ENCODE measurements at regions not wholly inside any gene's neighbourhood (a gene's known extent, or its start where the extent isn't known, plus 50 kb on each side); places are given as distances from the start of the nearest gene placed in this dataset.

DNA sequence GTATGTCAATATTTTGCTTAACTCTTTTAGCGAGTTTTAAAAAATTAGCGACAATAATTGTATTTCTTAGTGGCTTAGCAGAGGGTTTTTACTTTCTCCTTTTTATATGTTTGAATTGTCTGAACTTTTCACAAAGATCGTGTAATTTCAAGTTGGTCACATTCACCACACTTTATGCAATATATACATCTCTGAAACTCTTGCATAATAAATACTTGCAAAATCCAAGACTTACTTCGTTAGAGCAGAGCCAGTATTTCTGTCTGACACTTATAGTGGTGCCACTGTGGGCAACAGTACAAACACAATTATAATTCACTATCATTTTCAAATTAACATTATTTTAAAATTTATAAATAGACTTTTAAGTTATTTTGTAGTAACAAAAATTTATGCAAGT lies 62.0 kb downstream of the SUCNR1 start:
- no CpG with 5 or more reads among the region's 4 CpGs for WGBS (ENCODE audit: insufficient coverage, insufficient read length)
- Histone ChIP-seq H3K36me3 (ENCODE audit: control insufficient read depth, insufficient read depth, low read length) (no peaks in the 10 kb centered on the region), H3K4me3 (ENCODE audit: low read length) (no peak overlapping the region), H3K27me3 (ENCODE audit: control insufficient read depth, insufficient read depth, low read length) (no peaks in the 10 kb centered on the region), H3K27ac (ENCODE audit: low read length) (no peak overlapping the region), H3K4me1 (ENCODE audit: control insufficient read depth, insufficient read depth, low read length) (no peaks in the 10 kb centered on the region), H3K9me3 (ENCODE audit: control insufficient read depth, insufficient read depth, low read length) (no peaks in the 10 kb centered on the region)
- DNase-seq (ENCODE audit: low read depth, low spot score) = no peak

- WGBS (ENCODE audit: insufficient coverage, insufficient read length) = no CpG with 5 or more reads among the region's 2 CpGs
- DNase-seq (ENCODE audit: low read depth, low spot score) = no peak
- H3K4me1 ChIP-seq (ENCODE audit: control insufficient read depth, insufficient read depth, low read length) = no peaks in the 10 kb centered on the region
- no peaks in the 10 kb centered on the region for H3K9me3 ChIP-seq (ENCODE audit: control insufficient read depth, insufficient read depth, low read length)
- H3K4me3 ChIP-seq (ENCODE audit: low read length) = no peak overlapping the region
- H3K36me3 ChIP-seq (ENCODE audit: control insufficient read depth, insufficient read depth, low read length) = no peaks in the 10 kb centered on the region
- no peak overlapping the region for H3K27ac ChIP-seq (ENCODE audit: low read length)
- H3K27me3 ChIP-seq (ENCODE audit: control insufficient read depth, insufficient read depth, low read length) = no peaks in the 10 kb centered on the region
Measured at GRCh38 chr3:151940481-151940880, 67.0 kb downstream of the SUCNR1 start.

- Histone ChIP-seq H3K27me3 (ENCODE audit: control insufficient read depth, insufficient read depth, low read length) (no peaks in the 10 kb centered on the region), H3K36me3 (ENCODE audit: control insufficient read depth, insufficient read depth, low read length) (no peaks in the 10 kb centered on the region), H3K27ac (ENCODE audit: low read length) (no peak overlapping the region), H3K9me3 (ENCODE audit: control insufficient read depth, insufficient read depth, low read length) (no peaks in the 10 kb centered on the region), H3K4me1 (ENCODE audit: control insufficient read depth, insufficient read depth, low read length) (no peaks in the 10 kb centered on the region), H3K4me3 (ENCODE audit: low read length) (no peak overlapping the region)
- WGBS (ENCODE audit: insufficient coverage, insufficient read length) = no CpG with 5 or more reads among the region's 1 CpG
- no peak for DNase-seq (ENCODE audit: low read depth, low spot score)
Measured at GRCh38 chr3:151943539-151943938, 70.1 kb downstream of the SUCNR1 start.

GRCh38 chr3:151944356-151944755 lies 70.9 kb downstream of the SUCNR1 start:
- no peak for DNase-seq (ENCODE audit: low read depth, low spot score)
- H3K27me3 ChIP-seq (ENCODE audit: control insufficient read depth, insufficient read depth, low read length) = no peaks in the 10 kb centered on the region
- no peaks in the 10 kb centered on the region for H3K9me3 ChIP-seq (ENCODE audit: control insufficient read depth, insufficient read depth, low read length)

GRCh38 chr3:151946606-151947005 lies 73.2 kb downstream of the SUCNR1 start:
- Histone ChIP-seq H3K4me3 (ENCODE audit: low read length) (no peak overlapping the region), H3K27me3 (ENCODE audit: control insufficient read depth, insufficient read depth, low read length) (no peaks in the 10 kb centered on the region), H3K4me1 (ENCODE audit: control insufficient read depth, insufficient read depth, low read length) (no peaks in the 10 kb centered on the region), H3K27ac (ENCODE audit: low read length) (no peak overlapping the region), H3K36me3 (ENCODE audit: control insufficient read depth, insufficient read depth, low read length) (no peaks in the 10 kb centered on the region), H3K9me3 (ENCODE audit: control insufficient read depth, insufficient read depth, low read length) (no peaks in the 10 kb centered on the region)
- no peak for DNase-seq (ENCODE audit: low read depth, low spot score)
- no CpG with 5 or more reads among the region's 1 CpG for WGBS (ENCODE audit: insufficient coverage, insufficient read length)

More at GRCh38 chr3:151944356-151944755, 70.9 kb downstream of the SUCNR1 start:
- H3K4me3 ChIP-seq (ENCODE audit: low read length) = no peak overlapping the region
- H3K36me3 ChIP-seq (ENCODE audit: control insufficient read depth, insufficient read depth, low read length) = no peaks in the 10 kb centered on the region
- H3K4me1 ChIP-seq (ENCODE audit: control insufficient read depth, insufficient read depth, low read length) = no peaks in the 10 kb centered on the region
- no peak overlapping the region for H3K27ac ChIP-seq (ENCODE audit: low read length)

- no CpG with 5 or more reads among the region's 4 CpGs for WGBS (ENCODE audit: insufficient coverage, insufficient read length)
- no peak for DNase-seq (ENCODE audit: low read depth, low spot score)
Measured at GRCh38 chr3:151949706-151950105, 76.3 kb downstream of the SUCNR1 start.

DNA sequence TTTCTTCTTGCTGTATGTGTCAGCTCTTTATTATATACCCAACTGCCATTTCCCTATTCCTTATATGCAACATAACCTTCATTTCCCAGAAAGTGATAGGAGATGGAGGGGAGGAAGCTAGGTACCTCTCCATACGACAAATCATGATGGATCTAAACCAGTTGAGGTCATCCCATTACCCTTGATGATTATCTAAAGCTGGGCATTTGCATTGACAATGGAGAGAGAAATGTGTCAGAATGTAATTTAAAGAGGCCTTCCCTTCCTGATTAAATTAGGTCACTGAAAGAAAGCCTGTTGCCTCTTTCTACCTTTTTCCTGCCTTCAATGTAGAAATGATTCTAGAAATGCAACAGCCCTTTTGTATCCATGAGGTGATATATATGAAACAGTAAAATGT lies 81.9 kb downstream of the SUCNR1 start:
- no CpG with 5 or more reads among the region's 1 CpG for WGBS (ENCODE audit: insufficient coverage, insufficient read length)

More at GRCh38 chr3:151949706-151950105, 76.3 kb downstream of the SUCNR1 start:
- H3K27ac ChIP-seq (ENCODE audit: low read length) = no peak overlapping the region
- H3K36me3 ChIP-seq (ENCODE audit: control insufficient read depth, insufficient read depth, low read length) = no peaks in the 10 kb centered on the region
- H3K4me1 ChIP-seq (ENCODE audit: control insufficient read depth, insufficient read depth, low read length) = no peaks in the 10 kb centered on the region
- H3K4me3 ChIP-seq (ENCODE audit: low read length) = no peak overlapping the region
- H3K9me3 ChIP-seq (ENCODE audit: control insufficient read depth, insufficient read depth, low read length) = no peaks in the 10 kb centered on the region
- H3K27me3 ChIP-seq (ENCODE audit: control insufficient read depth, insufficient read depth, low read length) = no peaks in the 10 kb centered on the region

GRCh38 chr3:151960961-151961580 lies 87.6 kb downstream of the SUCNR1 start:
- no CpG with 5 or more reads among the region's 4 CpGs for WGBS (ENCODE audit: insufficient coverage, insufficient read length)
- no peak for DNase-seq (ENCODE audit: low read depth, low spot score)
- Histone ChIP-seq H3K27me3 (ENCODE audit: control insufficient read depth, insufficient read depth, low read length) (no peaks in the 10 kb centered on the region), H3K36me3 (ENCODE audit: control insufficient read depth, insufficient read depth, low read length) (no peaks in the 10 kb centered on the region), H3K4me1 (ENCODE audit: control insufficient read depth, insufficient read depth, low read length) (no peaks in the 10 kb centered on the region), H3K9me3 (ENCODE audit: control insufficient read depth, insufficient read depth, low read length) (no peaks in the 10 kb centered on the region), H3K4me3 (ENCODE audit: low read length) (no peak overlapping the region), H3K27ac (ENCODE audit: low read length) (no peak overlapping the region)

More for the DNA sequence above, 81.9 kb downstream of the SUCNR1 start:
- Histone ChIP-seq H3K4me3 (ENCODE audit: low read length) (no peak overlapping the region), H3K36me3 (ENCODE audit: control insufficient read depth, insufficient read depth, low read length) (no peaks in the 10 kb centered on the region), H3K27ac (ENCODE audit: low read length) (no peak overlapping the region), H3K9me3 (ENCODE audit: control insufficient read depth, insufficient read depth, low read length) (no peaks in the 10 kb centered on the region), H3K4me1 (ENCODE audit: control insufficient read depth, insufficient read depth, low read length) (no peaks in the 10 kb centered on the region), H3K27me3 (ENCODE audit: control insufficient read depth, insufficient read depth, low read length) (no peaks in the 10 kb centered on the region)
- DNase-seq (ENCODE audit: low read depth, low spot score) = no peak

DNA sequence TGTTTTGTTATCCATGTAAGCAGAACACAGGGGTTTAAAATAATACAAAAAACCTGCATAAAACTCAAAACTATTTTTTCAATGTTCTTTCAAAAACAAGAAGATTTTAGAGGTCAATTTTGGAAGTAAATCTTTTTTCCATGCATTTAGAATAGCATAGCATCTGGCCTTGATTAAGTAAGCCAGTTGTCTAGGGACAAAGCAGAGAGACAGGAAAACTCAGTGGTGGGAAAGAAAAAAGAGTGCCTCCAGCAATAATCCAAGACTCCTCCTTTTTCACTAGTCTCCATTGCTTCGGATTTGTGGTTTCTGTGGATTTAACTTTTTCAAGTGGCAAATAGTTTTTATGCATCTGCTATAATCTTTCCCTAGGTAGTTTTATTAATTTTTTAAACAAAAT lies 88.9 kb downstream of the SUCNR1 start:
- no peak for DNase-seq (ENCODE audit: low read depth, low spot score)
- Histone ChIP-seq H3K27ac (ENCODE audit: low read length) (no peak overlapping the region), H3K4me1 (ENCODE audit: control insufficient read depth, insufficient read depth, low read length) (no peaks in the 10 kb centered on the region), H3K27me3 (ENCODE audit: control insufficient read depth, insufficient read depth, low read length) (no peaks in the 10 kb centered on the region), H3K9me3 (ENCODE audit: control insufficient read depth, insufficient read depth, low read length) (no peaks in the 10 kb centered on the region), H3K4me3 (ENCODE audit: low read length) (no peak overlapping the region), H3K36me3 (ENCODE audit: control insufficient read depth, insufficient read depth, low read length) (no peaks in the 10 kb centered on the region)
- no CpG with 5 or more reads among the region's 1 CpG for WGBS (ENCODE audit: insufficient coverage, insufficient read length)

GRCh38 chr3:151962912-151963311 lies 89.5 kb downstream of the SUCNR1 start:
- Histone ChIP-seq H3K27ac (ENCODE audit: low read length) (no peak overlapping the region), H3K9me3 (ENCODE audit: control insufficient read depth, insufficient read depth, low read length) (no peaks in the 10 kb centered on the region), H3K36me3 (ENCODE audit: control insufficient read depth, insufficient read depth, low read length) (no peaks in the 10 kb centered on the region), H3K4me3 (ENCODE audit: low read length) (no peak overlapping the region), H3K27me3 (ENCODE audit: control insufficient read depth, insufficient read depth, low read length) (no peaks in the 10 kb centered on the region), H3K4me1 (ENCODE audit: control insufficient read depth, insufficient read depth, low read length) (no peaks in the 10 kb centered on the region)
- no peak for DNase-seq (ENCODE audit: low read depth, low spot score)

DNA sequence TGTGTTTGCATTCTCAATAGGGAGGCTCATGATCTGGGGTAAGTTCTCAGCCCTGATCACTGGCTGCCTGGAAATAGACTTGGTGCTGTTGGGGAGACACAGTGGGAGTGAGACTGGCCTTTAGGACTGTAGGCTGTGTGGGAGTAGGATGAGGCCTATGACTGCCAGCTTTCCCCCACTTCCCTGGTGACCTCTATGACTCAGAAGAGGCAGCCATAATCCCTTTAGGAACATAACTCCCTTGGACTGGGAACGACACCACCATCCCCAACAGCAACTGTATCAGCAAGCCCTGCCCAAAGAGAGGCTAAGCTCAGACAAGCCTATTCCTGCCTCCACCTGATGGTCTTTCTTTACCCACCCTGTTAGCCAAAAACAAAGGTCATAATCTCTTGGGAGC lies 91.3 kb downstream of the SUCNR1 start:
- H3K9me3 ChIP-seq (ENCODE audit: control insufficient read depth, insufficient read depth, low read length) = no peaks in the 10 kb centered on the region
- WGBS (ENCODE audit: insufficient coverage, insufficient read length) = no CpG with 5 or more reads among the region's 1 CpG
- H3K36me3 ChIP-seq (ENCODE audit: control insufficient read depth, insufficient read depth, low read length) = no peaks in the 10 kb centered on the region
- H3K4me1 ChIP-seq (ENCODE audit: control insufficient read depth, insufficient read depth, low read length) = no peaks in the 10 kb centered on the region
- no peak for DNase-seq (ENCODE audit: low read depth, low spot score)
- H3K27me3 ChIP-seq (ENCODE audit: control insufficient read depth, insufficient read depth, low read length) = no peaks in the 10 kb centered on the region
- H3K4me3 ChIP-seq (ENCODE audit: low read length) = no peak overlapping the region
- no peak overlapping the region for H3K27ac ChIP-seq (ENCODE audit: low read length)

Measured in iPS DF 6.9 (cell line).